Tibial nerve (tissue), 3 donors: ENCODE measurements at regions not wholly inside any gene's neighbourhood (a gene's known extent, or its start where the extent isn't known, plus 50 kb on each side); places are given as distances from the start of the nearest gene placed in this dataset.

Source experiments
- POLR2A ChIP-seq, 2 donors: fragments of 450-650 bp; IDR thresholded peaks; one replicate each; pipeline ENCODE4 v1.6.1; 2017; ENCODE audit warnings: antibody characterized with exemption in 2 of 2, mild to moderate bottlenecking in 2 of 2, moderate library complexity in 2 of 2
- TF ChIP-seq, protein P1 (sequence below), 5 experiments: fragments of 200-600 bp in 3 of 5; fragments of 450-650 bp in 2 of 5; sonication (generic) in 3 of 5; IDR thresholded peaks; one replicate each; pipeline ENCODE4 v1.5.1; 2016 to 2019; ENCODE audit warnings: antibody characterized with exemption in 5 of 5, mild to moderate bottlenecking in 3 of 5, moderate library complexity in 2 of 5

- TF ChIP-seq, protein P1, sequence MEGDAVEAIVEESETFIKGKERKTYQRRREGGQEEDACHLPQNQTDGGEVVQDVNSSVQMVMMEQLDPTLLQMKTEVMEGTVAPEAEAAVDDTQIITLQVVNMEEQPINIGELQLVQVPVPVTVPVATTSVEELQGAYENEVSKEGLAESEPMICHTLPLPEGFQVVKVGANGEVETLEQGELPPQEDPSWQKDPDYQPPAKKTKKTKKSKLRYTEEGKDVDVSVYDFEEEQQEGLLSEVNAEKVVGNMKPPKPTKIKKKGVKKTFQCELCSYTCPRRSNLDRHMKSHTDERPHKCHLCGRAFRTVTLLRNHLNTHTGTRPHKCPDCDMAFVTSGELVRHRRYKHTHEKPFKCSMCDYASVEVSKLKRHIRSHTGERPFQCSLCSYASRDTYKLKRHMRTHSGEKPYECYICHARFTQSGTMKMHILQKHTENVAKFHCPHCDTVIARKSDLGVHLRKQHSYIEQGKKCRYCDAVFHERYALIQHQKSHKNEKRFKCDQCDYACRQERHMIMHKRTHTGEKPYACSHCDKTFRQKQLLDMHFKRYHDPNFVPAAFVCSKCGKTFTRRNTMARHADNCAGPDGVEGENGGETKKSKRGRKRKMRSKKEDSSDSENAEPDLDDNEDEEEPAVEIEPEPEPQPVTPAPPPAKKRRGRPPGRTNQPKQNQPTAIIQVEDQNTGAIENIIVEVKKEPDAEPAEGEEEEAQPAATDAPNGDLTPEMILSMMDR (IDR thresholded peaks at IDR 0.05) = no peak
- no peak for TF ChIP-seq POLR2A (IDR thresholded peaks at IDR 0.05)
Measured at GRCh38 chr5:118243068-118243467, 745.3 kb downstream of the DTWD2 start.
